Stomach (tissue), 8 donors: ENCODE measurements at regions not wholly inside any gene's neighbourhood (a gene's known extent, or its start where the extent isn't known, plus 50 kb on each side); places are given as distances from the start of the nearest gene placed in this dataset.

Source experiments
- DNase-seq, 2 donors: peaks; one replicate each; pipeline versions ENCODE4 v3.0.0 to v3.0.0-alpha.2; 2013 to 2019
- H3K27ac ChIP-seq, 5 donors: fragments of 200-600 bp in 4 of 5; sonication (generic) in 4 of 5; one replicate each; pipeline ENCODE4 v1.5.1; 2013 to 2019; ENCODE audit warnings: mild to moderate bottlenecking in 1 of 5, moderate library complexity in 1 of 5
- H3K27me3 ChIP-seq, 3 donors: fragments of 200-600 bp; sonication (generic); one replicate each; pipeline ENCODE4 v1.5.1; 2017 to 2019; ENCODE audit warnings: mixed run types in 1 of 3
- H3K36me3 ChIP-seq, 4 donors: fragments of 200-600 bp; sonication (generic); 1 replicate in 3 of 4; 2 replicates in 1 of 4; pipeline ENCODE4 v1.5.1; 2016 to 2019
- H3K4me1 ChIP-seq, 4 donors: fragments of 200-600 bp; sonication (generic); one replicate each; pipeline ENCODE4 v1.5.1; 2016 to 2019
- H3K4me3 ChIP-seq, 4 donors: fragments of 200-600 bp; sonication (generic) in 3 of 4; one replicate each; pipeline ENCODE4 v1.5.1; 2016 to 2019; ENCODE audit warnings: mild to moderate bottlenecking in 1 of 4
- H3K9me3 ChIP-seq, 4 donors: fragments of 200-600 bp; sonication (generic); one replicate each; pipeline ENCODE4 v1.5.1; 2016 to 2019
- CTCF ChIP-seq, 7 experiments: fragments of 450-650 bp in 4 of 7; fragments of 200-600 bp in 3 of 7; sonication (generic) in 3 of 7; IDR thresholded peaks; one replicate each; pipeline ENCODE4 v1.5.1; 2016 to 2019; ENCODE audit warnings: antibody characterized with exemption in 7 of 7, control low read depth in 2 of 7, mild to moderate bottlenecking in 1 of 7
- EP300 ChIP-seq: sonication (generic); formaldehyde crosslinking; IDR thresholded peaks from one replicate; pipeline ENCODE4 v1.6.1; 2017; ENCODE audit warnings: antibody characterized with exemption
- POLR2A ChIP-seq, 4 donors: fragments of 450-650 bp; IDR thresholded peaks; one replicate each; pipeline ENCODE4 v1.6.1; 2016; ENCODE audit warnings: antibody characterized with exemption in 4 of 4, control low read depth in 2 of 4, mild to moderate bottlenecking in 1 of 4, moderate library complexity in 1 of 4
- POLR2AphosphoS5 ChIP-seq, 3 donors: sonication (generic); formaldehyde crosslinking; IDR thresholded peaks; one replicate each; pipeline ENCODE4 v1.6.1; 2016; ENCODE audit warnings: antibody characterized with exemption in 3 of 3
- WGBS, 5 donors: extraction: QIAGEN DNeasy Blood & Tissue Kit in 3 of 5; methylation state at CpG; one replicate each; pipeline versions ENCODE4 v1.1.5 to v1.1.7; 2013 to 2018; 5-methylcytosine and 5-hydroxymethylcytosine counted together
- intact Hi-C: fragments of 100-400 bp; cut with DNase I; formaldehyde crosslinking; loops from one replicate; pipeline ENCODE4 v1.15.1; 2023; ENCODE audit warnings: low total_unique reads
- donor health status: healthy with polysubstance abuse.
- donor health status: Bipolar disorder and iron deficiency.
- donor health status: healthy.

GRCh38 chr3:147187687-147188086 lies 218.7 kb downstream of the ZIC4 start:
- DNase-seq = no peak
- H3K27me3 ChIP-seq = no peaks in the 10 kb centered on the region
- H3K36me3 ChIP-seq = no peaks in the 10 kb centered on the region
- TF ChIP-seq POLR2A (IDR thresholded peaks at IDR 0.05) (no peak), CTCF (IDR thresholded peaks at IDR 0.05) (no peak), POLR2AphosphoS5 (IDR thresholded peaks at IDR 0.05) (no peak), EP300 (no peak)
- H3K9me3 ChIP-seq = no peaks in the 10 kb centered on the region
- 67 to 78% (median 74%) methylated on average over 3 of the region's 3 CpGs for WGBS, 5 donors
- no peak overlapping the region for H3K27ac ChIP-seq
- intact Hi-C loops = no loop called here
- no peak overlapping the region for H3K4me3 ChIP-seq
- H3K4me1 ChIP-seq = no peaks in the 10 kb centered on the region

GRCh38 chr3:147185781-147186180 lies 220.6 kb downstream of the ZIC4 start:
- no peak for DNase-seq
- Histone ChIP-seq H3K9me3 (no peaks in the 10 kb centered on the region), H3K27me3 (no peaks in the 10 kb centered on the region), H3K27ac (no peak overlapping the region), H3K4me1 (no peaks in the 10 kb centered on the region), H3K4me3 (no peak overlapping the region), H3K36me3 (no peaks in the 10 kb centered on the region)
- no peak for TF ChIP-seq CTCF (IDR thresholded peaks at IDR 0.05)
- TF ChIP-seq POLR2AphosphoS5 (IDR thresholded peaks at IDR 0.05) = no peak
- TF ChIP-seq POLR2A (IDR thresholded peaks at IDR 0.05) = no peak
- TF ChIP-seq EP300 = no peak
- intact Hi-C loops = no loop called here

- Histone ChIP-seq H3K36me3 (no peaks in the 10 kb centered on the region), H3K4me1 (no peaks in the 10 kb centered on the region), H3K27ac (no peak overlapping the region), H3K4me3 (no peak overlapping the region), H3K27me3 (no peaks in the 10 kb centered on the region), H3K9me3 (no peaks in the 10 kb centered on the region)
- DNase-seq = no peak
- intact Hi-C loops = no loop called here
- TF ChIP-seq POLR2A (IDR thresholded peaks at IDR 0.05) = no peak
- no peak for TF ChIP-seq POLR2AphosphoS5 (IDR thresholded peaks at IDR 0.05)
- no peak for TF ChIP-seq EP300
- no peak for TF ChIP-seq CTCF (IDR thresholded peaks at IDR 0.05)
- 61 to 86% (median 74%) methylated on average over 2 of the region's 2 CpGs for WGBS, 5 donors
Measured at GRCh38 chr3:147184794-147185193, 221.5 kb downstream of the ZIC4 start.

- peaks cover 0 to 13% (median 5%) of the 10 kb centered on the region in 4 donors for H3K9me3 ChIP-seq
- no peak overlapping the region for H3K4me3 ChIP-seq
- no peak for DNase-seq
- H3K27ac ChIP-seq = no peak overlapping the region
- intact Hi-C loops = no loop called here
- no peaks in the 10 kb centered on the region for H3K4me1 ChIP-seq
- H3K27me3 ChIP-seq = no peaks in the 10 kb centered on the region
- H3K36me3 ChIP-seq = no peaks in the 10 kb centered on the region
- TF ChIP-seq POLR2AphosphoS5 (IDR thresholded peaks at IDR 0.05) = no peak
- no peak for TF ChIP-seq POLR2A (IDR thresholded peaks at IDR 0.05)
- TF ChIP-seq EP300 = no peak
- no peak for TF ChIP-seq CTCF (IDR thresholded peaks at IDR 0.05)
- 46 to 66% (median 57%) methylated on average over 4 of the region's 4 CpGs for WGBS, 5 donors
Measured at GRCh38 chr3:147173257-147173656, 233.1 kb downstream of the ZIC4 start.

- H3K4me1 ChIP-seq = no peaks in the 10 kb centered on the region
- no peaks in the 10 kb centered on the region for H3K27me3 ChIP-seq
- no peak for TF ChIP-seq CTCF (IDR thresholded peaks at IDR 0.05)
- no peak for TF ChIP-seq POLR2AphosphoS5 (IDR thresholded peaks at IDR 0.05)
- no peak for TF ChIP-seq EP300
- TF ChIP-seq POLR2A (IDR thresholded peaks at IDR 0.05) = no peak
- H3K4me3 ChIP-seq = no peak overlapping the region
- no peaks in the 10 kb centered on the region for H3K36me3 ChIP-seq
- no peaks in the 10 kb centered on the region for H3K9me3 ChIP-seq
- no peak for DNase-seq
- intact Hi-C loops = no loop called here
- no peak overlapping the region for H3K27ac ChIP-seq
Measured at GRCh38 chr3:147162743-147163142, 243.6 kb downstream of the ZIC4 start.
